ENCODE measurements at regions not wholly inside any gene's neighbourhood (a gene's known extent, or its start where the extent isn't known, plus 50 kb on each side); places are given as distances from the start of the nearest gene placed in this dataset.
"Not testable (repeated sequence)": the region's sequence is repeated elsewhere in the genome, so short reads cannot be mapped to it uniquely, and the experiment has no call there.

GRCh38 chr13:80501556-80501955 is 160.6 kb upstream of the SPRY2 start:
- no peak for DNase-seq (ENCODE audit: low read depth, low spot score)
- CTCF ChIA-PET, result no interaction called here
- no peak overlapping the region for H3K4me3 ChIP-seq (ENCODE audit: low read depth, low read length)
- TF ChIP-seq CTCF (IDR thresholded peaks at IDR 0.05; ENCODE audit: insufficient read depth, low read length, missing control alignments), result no peak
- POLR2A ChIA-PET, result no interaction called here

- ChIA-PET CTCF (no interaction called here), POLR2A (no interaction called here)
- no peak for TF ChIP-seq CTCF (IDR thresholded peaks at IDR 0.05; ENCODE audit: insufficient read depth, low read length, missing control alignments)
- no peak overlapping the region for H3K4me3 ChIP-seq (ENCODE audit: low read depth, low read length)
- DNase-seq (ENCODE audit: low read depth, low spot score), result no peak
These were observed 158.8 kb upstream of the SPRY2 start for GRCh38 chr13:80499536-80500290.

- CTCF ChIA-PET, result no interaction called here
These were observed 157.5 kb upstream of the SPRY2 start for GRCh38 chr13:80498433-80498832.

GRCh38 chr13:80497978-80498377 is 157.1 kb upstream of the SPRY2 start:
- DNase-seq (ENCODE audit: low read depth, low spot score), result no peak
- TF ChIP-seq CTCF (IDR thresholded peaks at IDR 0.05; ENCODE audit: insufficient read depth, low read length, missing control alignments), result no peak
- ChIA-PET POLR2A (no interaction called here), CTCF (no interaction called here)
- H3K4me3 ChIP-seq (ENCODE audit: low read depth, low read length), result no peak overlapping the region

More at GRCh38 chr13:80498433-80498832, 157.5 kb upstream of the SPRY2 start:
- TF ChIP-seq CTCF (IDR thresholded peaks at IDR 0.05; ENCODE audit: insufficient read depth, low read length, missing control alignments), result no peak
- POLR2A ChIA-PET, result no interaction called here
- H3K4me3 ChIP-seq (ENCODE audit: low read depth, low read length), result no peak overlapping the region
- DNase-seq (ENCODE audit: low read depth, low spot score), result no peak

GRCh38 chr13:80497439-80497838 is 156.5 kb upstream of the SPRY2 start:
- TF ChIP-seq CTCF (IDR thresholded peaks at IDR 0.05; ENCODE audit: insufficient read depth, low read length, missing control alignments), result no peak
- POLR2A ChIA-PET, result no interaction called here
- no peak overlapping the region for H3K4me3 ChIP-seq (ENCODE audit: low read depth, low read length)
- CTCF ChIA-PET, result no interaction called here
- no peak for DNase-seq (ENCODE audit: low read depth, low spot score)

- no peak for DNase-seq (ENCODE audit: low read depth, low spot score)
- no peak overlapping the region for H3K4me3 ChIP-seq (ENCODE audit: low read depth, low read length)
- CTCF ChIA-PET, result no interaction called here
- POLR2A ChIA-PET, result no interaction called here
- TF ChIP-seq CTCF (IDR thresholded peaks at IDR 0.05; ENCODE audit: insufficient read depth, low read length, missing control alignments), result no peak
These were observed 155.9 kb upstream of the SPRY2 start for GRCh38 chr13:80496721-80497397.

GRCh38 chr13:80490491-80490943 is 149.6 kb upstream of the SPRY2 start:
- H3K4me3 ChIP-seq (ENCODE audit: low read depth, low read length); CTCF ChIA-PET; POLR2A ChIA-PET; DNase-seq (ENCODE audit: low read depth, low spot score): not testable (repeated sequence)
